Esophagus muscularis mucosa (tissue), 3 donors: ENCODE measurements at regions not wholly inside any gene's neighbourhood (a gene's known extent, or its start where the extent isn't known, plus 50 kb on each side); places are given as distances from the start of the nearest gene placed in this dataset.

Source experiments
- POLR2A ChIP-seq: fragments of 450-650 bp; IDR thresholded peaks from one replicate; pipeline ENCODE4 v1.6.1; 2017; ENCODE audit warnings: antibody characterized with exemption, moderate library complexity, mild to moderate bottlenecking, low read depth
- POLR2AphosphoS5 ChIP-seq, 2 donors: sonication (generic); formaldehyde crosslinking; IDR thresholded peaks; one replicate each; pipeline ENCODE4 v1.6.1; 2017; ENCODE audit warnings: antibody characterized with exemption in 2 of 2
- TF ChIP-seq, protein P1 (sequence below), 3 experiments: fragments of 200-600 bp in 2 of 3; fragments of 450-650 bp in 1 of 3; sonication (generic) in 2 of 3; IDR thresholded peaks; one replicate each; pipeline ENCODE4 v1.5.1; 2017 to 2019; ENCODE audit warnings: antibody characterized with exemption in 3 of 3, mild to moderate bottlenecking in 2 of 3, moderate library complexity in 1 of 3

DNA sequence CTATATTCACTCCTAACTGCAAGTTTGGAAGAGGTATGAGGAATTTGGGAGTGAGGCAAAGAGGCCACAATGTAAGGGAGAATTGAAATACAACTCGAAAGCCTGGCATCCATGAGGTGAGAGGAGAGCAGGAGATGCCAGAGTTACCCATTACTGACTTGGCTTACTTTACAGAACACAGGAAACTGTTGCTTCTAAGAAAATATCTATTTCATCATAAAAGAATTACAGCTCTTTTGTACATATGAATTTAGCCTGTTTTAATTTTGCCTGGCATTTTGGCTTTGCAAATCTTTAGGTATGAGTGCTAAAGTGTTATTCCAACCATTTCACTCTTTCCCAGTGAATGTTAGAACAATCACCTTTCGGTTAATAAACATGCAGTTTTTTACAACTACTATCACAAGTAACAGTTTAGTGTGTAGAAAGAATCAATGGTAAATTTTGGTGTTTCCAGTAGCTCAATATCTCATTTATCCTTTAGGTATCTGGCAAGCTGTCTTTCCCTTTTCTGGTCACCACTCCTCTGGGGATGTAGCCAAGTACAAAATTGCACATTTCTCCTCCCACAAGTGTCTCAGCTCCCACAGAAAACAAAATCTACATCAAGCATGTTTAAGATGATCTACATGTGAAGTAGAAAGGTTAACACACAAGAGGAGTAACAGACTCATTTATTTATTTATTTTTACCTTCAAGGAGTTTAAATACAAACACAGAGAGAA lies 196.6 kb upstream of the DCN start:
- TF ChIP-seq POLR2A: no peak
- TF ChIP-seq, protein P1, sequence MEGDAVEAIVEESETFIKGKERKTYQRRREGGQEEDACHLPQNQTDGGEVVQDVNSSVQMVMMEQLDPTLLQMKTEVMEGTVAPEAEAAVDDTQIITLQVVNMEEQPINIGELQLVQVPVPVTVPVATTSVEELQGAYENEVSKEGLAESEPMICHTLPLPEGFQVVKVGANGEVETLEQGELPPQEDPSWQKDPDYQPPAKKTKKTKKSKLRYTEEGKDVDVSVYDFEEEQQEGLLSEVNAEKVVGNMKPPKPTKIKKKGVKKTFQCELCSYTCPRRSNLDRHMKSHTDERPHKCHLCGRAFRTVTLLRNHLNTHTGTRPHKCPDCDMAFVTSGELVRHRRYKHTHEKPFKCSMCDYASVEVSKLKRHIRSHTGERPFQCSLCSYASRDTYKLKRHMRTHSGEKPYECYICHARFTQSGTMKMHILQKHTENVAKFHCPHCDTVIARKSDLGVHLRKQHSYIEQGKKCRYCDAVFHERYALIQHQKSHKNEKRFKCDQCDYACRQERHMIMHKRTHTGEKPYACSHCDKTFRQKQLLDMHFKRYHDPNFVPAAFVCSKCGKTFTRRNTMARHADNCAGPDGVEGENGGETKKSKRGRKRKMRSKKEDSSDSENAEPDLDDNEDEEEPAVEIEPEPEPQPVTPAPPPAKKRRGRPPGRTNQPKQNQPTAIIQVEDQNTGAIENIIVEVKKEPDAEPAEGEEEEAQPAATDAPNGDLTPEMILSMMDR (IDR thresholded peaks at IDR 0.05): no peak
- TF ChIP-seq POLR2AphosphoS5 (IDR thresholded peaks at IDR 0.05): no peak
